ENCODE measurements at regions not wholly inside any gene's neighbourhood (a gene's known extent, or its start where the extent isn't known, plus 50 kb on each side); places are given as distances from the start of the nearest gene placed in this dataset.
"Not testable (repeated sequence)": the region's sequence is repeated elsewhere in the genome, so short reads cannot be mapped to it uniquely, and the experiment has no call there.

DNA sequence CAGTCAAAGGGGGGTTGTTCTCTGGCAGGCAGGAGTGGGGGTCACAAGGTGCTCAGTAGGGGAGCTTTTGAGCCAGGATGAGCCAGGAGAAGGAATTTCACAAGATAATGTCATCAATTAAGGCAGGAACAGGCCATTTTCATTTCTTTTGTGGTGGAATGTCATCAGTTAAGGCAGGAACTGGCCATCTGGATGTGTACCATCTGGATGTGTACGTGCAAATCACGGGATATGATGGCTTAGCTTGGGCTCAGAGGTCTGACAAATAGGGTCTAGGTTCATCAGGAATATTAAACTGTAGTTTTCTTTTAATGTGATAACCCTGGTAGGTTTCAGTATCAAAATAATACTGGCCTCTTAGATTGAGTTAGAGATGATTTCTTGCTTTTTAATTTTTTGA lies 752.4 kb upstream of the ANO3 start:
- Histone ChIP-seq H3K4me1 (ENCODE audit: control insufficient read depth, low read depth, low read length) (peaks cover 37% of the 10 kb centered on the region), H3K4me3 (ENCODE audit: low read length) (peak overlapping the region; percentile 24), H3K27ac (ENCODE audit: low read length) (peak overlapping the region; percentile 88), H3K9ac (ENCODE audit: low read length) (peak overlapping the region; percentile 10)
- not testable (repeated sequence) for H3K36me3 ChIP-seq (ENCODE audit: control insufficient read depth, low read depth, low read length); H3K27me3 ChIP-seq (ENCODE audit: control insufficient read depth, insufficient read depth, low read length); H3K9me3 ChIP-seq (ENCODE audit: control insufficient read depth, low read depth, low read length)

DNA sequence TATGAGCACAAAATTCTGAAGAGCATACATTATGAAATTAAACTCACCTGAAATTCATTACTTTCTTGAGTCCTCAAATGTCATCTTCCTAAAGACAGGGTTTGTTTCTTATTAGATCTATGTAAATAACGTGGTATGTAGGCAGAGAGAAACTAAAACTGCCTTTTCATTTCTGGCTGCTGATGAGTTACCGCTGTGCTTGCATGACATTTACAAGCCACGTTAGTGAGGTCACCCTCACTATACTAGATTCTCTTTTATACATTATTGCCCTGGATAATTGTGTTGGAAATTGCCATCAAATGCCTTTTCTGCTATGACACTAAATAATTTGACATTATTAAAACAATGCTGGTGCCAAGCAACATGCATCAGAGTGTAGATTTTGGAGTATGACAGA lies 748.3 kb upstream of the ANO3 start:
- Histone ChIP-seq H3K4me1 (ENCODE audit: control insufficient read depth, low read depth, low read length) (peaks cover 26% of the 10 kb centered on the region), H3K9me3 (ENCODE audit: control insufficient read depth, low read depth, low read length) (no peaks in the 10 kb centered on the region), H3K4me3 (ENCODE audit: low read length) (no peak overlapping the region), H3K36me3 (ENCODE audit: control insufficient read depth, low read depth, low read length) (no peaks in the 10 kb centered on the region), H3K27me3 (ENCODE audit: control insufficient read depth, insufficient read depth, low read length) (no peaks in the 10 kb centered on the region), H3K9ac (ENCODE audit: low read length) (no peak overlapping the region), H3K27ac (ENCODE audit: low read length) (no peak overlapping the region)

DNA sequence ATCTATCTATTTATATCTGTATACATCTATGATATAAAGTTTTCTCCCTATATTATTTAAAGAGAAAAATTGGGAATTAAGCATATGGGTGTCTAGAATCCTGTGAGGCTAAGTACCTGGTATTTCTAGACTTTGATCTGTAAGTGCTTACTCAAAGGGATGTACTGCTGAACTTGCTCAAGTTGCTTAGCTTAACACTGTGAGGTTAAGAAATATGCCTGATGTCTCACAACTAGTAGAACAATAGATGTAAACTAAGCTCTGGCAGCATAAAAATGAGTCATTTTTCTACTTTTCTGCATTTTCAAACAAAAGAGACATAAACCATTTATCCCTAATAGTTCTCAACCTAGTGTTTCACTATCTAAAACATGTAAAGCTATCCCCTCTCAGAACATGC lies 744.4 kb upstream of the ANO3 start:
- Histone ChIP-seq H3K36me3 (ENCODE audit: control insufficient read depth, low read depth, low read length) (no peaks in the 10 kb centered on the region), H3K4me1 (ENCODE audit: control insufficient read depth, low read depth, low read length) (peaks cover 3% of the 10 kb centered on the region), H3K27ac (ENCODE audit: low read length) (no peak overlapping the region), H3K4me3 (ENCODE audit: low read length) (no peak overlapping the region), H3K27me3 (ENCODE audit: control insufficient read depth, insufficient read depth, low read length) (no peaks in the 10 kb centered on the region), H3K9ac (ENCODE audit: low read length) (no peak overlapping the region), H3K9me3 (ENCODE audit: control insufficient read depth, low read depth, low read length) (no peaks in the 10 kb centered on the region)

DNA sequence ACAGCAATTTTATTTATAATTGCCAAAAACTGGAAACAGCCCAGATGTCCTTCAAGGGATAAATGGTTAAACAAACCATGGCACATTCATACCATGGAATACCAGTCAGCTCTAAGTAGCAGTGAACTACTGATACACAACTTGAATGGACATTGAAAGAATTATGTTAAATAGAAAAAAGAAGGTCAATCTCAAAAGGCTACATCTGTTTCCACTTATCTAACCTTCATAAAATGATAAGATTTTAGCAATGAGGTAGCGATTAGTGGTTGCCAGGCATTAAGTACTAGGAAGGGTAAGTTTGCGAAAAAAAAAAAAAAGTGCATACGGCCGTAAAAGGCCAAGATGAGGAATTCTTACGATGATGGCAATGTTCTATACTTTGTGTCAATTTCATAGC lies 738.7 kb upstream of the ANO3 start:
- H3K27ac ChIP-seq (ENCODE audit: low read length) = no peak overlapping the region
- H3K27me3 ChIP-seq (ENCODE audit: control insufficient read depth, insufficient read depth, low read length) = no peaks in the 10 kb centered on the region
- H3K9ac ChIP-seq (ENCODE audit: low read length) = no peak overlapping the region
- H3K4me1 ChIP-seq (ENCODE audit: control insufficient read depth, low read depth, low read length) = peaks cover 3% of the 10 kb centered on the region
- H3K9me3 ChIP-seq (ENCODE audit: control insufficient read depth, low read depth, low read length) = no peaks in the 10 kb centered on the region
- H3K4me3 ChIP-seq (ENCODE audit: low read length) = no peak overlapping the region
- no peaks in the 10 kb centered on the region for H3K36me3 ChIP-seq (ENCODE audit: control insufficient read depth, low read depth, low read length)

DNA sequence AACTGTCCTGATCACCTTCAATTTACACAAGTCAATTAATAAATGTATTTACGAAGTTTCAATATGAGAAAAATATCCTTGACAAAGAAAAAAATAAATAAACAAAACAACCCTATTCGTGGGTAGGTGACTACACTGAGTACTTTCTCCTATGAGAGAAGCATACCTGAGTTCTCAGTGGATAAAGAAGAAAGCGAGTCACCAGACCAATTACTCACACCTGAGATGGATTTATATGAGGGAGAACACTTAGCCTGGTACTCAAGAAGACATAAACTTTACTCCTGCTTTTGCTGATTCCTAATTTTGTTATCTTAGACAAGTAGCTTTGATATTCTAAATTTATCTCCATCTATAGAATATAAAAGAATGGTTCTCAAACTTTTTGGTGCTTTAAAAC lies 735.2 kb upstream of the ANO3 start:
- H3K9ac ChIP-seq (ENCODE audit: low read length) = no peak overlapping the region
- H3K9me3 ChIP-seq (ENCODE audit: control insufficient read depth, low read depth, low read length) = no peaks in the 10 kb centered on the region
- H3K4me3 ChIP-seq (ENCODE audit: low read length) = no peak overlapping the region
- no peak overlapping the region for H3K27ac ChIP-seq (ENCODE audit: low read length)
- no peaks in the 10 kb centered on the region for H3K4me1 ChIP-seq (ENCODE audit: control insufficient read depth, low read depth, low read length)
- no peaks in the 10 kb centered on the region for H3K27me3 ChIP-seq (ENCODE audit: control insufficient read depth, insufficient read depth, low read length)
- H3K36me3 ChIP-seq (ENCODE audit: control insufficient read depth, low read depth, low read length) = no peaks in the 10 kb centered on the region

DNA sequence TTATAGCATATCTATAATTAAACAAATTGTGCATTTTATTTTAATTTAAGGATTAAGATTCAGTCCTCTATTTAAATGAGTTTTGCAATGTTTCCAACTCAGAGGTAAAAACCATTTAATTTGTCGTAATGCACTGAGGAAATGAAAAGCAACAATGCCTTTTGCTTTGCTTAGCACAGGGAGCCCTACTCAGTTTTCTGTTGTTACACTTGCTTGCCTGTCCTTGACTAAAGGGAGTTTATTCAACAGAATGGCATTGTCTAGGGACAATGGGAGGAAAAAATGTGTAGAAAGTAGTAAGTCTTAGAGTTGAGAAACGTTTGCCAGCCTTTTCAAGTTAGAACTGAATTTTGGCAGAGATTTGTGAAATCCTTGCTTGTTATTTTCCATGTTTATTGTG lies 734.2 kb upstream of the ANO3 start:
- no peaks in the 10 kb centered on the region for H3K4me1 ChIP-seq (ENCODE audit: control insufficient read depth, low read depth, low read length)
- no peaks in the 10 kb centered on the region for H3K27me3 ChIP-seq (ENCODE audit: control insufficient read depth, insufficient read depth, low read length)
- no peak overlapping the region for H3K4me3 ChIP-seq (ENCODE audit: low read length)
- no peaks in the 10 kb centered on the region for H3K9me3 ChIP-seq (ENCODE audit: control insufficient read depth, low read depth, low read length)
- H3K27ac ChIP-seq (ENCODE audit: low read length) = no peak overlapping the region
- H3K36me3 ChIP-seq (ENCODE audit: control insufficient read depth, low read depth, low read length) = no peaks in the 10 kb centered on the region
- no peak overlapping the region for H3K9ac ChIP-seq (ENCODE audit: low read length)

DNA sequence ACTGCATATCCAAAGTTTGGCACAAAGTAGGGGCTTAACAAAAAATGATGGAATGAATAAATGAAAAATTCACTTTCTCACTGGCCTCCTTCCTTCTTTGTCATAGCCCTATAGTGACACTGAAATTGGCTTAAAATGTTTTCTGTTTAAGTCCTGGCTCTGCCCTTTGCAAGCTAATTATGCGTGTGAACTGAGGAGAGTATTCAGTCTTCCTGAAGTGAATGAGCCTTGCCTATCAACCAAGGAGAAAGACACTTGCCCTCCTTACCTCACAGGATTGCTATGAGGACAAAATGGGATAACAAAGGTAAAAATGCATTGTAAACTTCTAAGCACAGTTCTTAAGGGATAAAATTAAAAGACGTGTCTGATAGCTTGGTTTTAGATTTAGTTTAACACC lies 729.8 kb upstream of the ANO3 start:
- H3K4me3 ChIP-seq (ENCODE audit: low read length) = no peak overlapping the region
- H3K9ac ChIP-seq (ENCODE audit: low read length) = no peak overlapping the region
- no peaks in the 10 kb centered on the region for H3K36me3 ChIP-seq (ENCODE audit: control insufficient read depth, low read depth, low read length)
- H3K9me3 ChIP-seq (ENCODE audit: control insufficient read depth, low read depth, low read length) = no peaks in the 10 kb centered on the region
- H3K27ac ChIP-seq (ENCODE audit: low read length) = no peak overlapping the region
- H3K4me1 ChIP-seq (ENCODE audit: control insufficient read depth, low read depth, low read length) = no peaks in the 10 kb centered on the region
- no peaks in the 10 kb centered on the region for H3K27me3 ChIP-seq (ENCODE audit: control insufficient read depth, insufficient read depth, low read length)

DNA sequence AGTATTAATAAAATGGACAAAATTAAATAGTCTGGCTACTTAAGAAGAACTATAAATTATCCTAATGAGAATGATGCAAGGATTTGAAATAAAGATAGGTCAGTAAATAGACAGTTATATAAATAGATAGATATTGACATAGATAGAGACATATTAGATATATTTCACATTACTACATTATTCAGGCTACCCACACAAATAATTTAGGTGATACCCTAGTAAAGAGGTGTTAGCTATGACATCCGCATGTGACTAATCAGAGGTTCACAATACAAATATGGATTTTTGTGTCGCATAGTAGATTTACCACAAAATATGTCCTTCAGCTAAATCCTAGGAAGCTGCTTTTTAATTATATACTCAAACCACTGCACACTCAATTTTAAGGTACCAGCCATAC lies 729.0 kb upstream of the ANO3 start:
- Histone ChIP-seq H3K4me1 (ENCODE audit: control insufficient read depth, low read depth, low read length) (no peaks in the 10 kb centered on the region), H3K9ac (ENCODE audit: low read length) (no peak overlapping the region), H3K36me3 (ENCODE audit: control insufficient read depth, low read depth, low read length) (no peaks in the 10 kb centered on the region), H3K27ac (ENCODE audit: low read length) (no peak overlapping the region), H3K4me3 (ENCODE audit: low read length) (no peak overlapping the region), H3K9me3 (ENCODE audit: control insufficient read depth, low read depth, low read length) (no peaks in the 10 kb centered on the region), H3K27me3 (ENCODE audit: control insufficient read depth, insufficient read depth, low read length) (no peaks in the 10 kb centered on the region)

DNA sequence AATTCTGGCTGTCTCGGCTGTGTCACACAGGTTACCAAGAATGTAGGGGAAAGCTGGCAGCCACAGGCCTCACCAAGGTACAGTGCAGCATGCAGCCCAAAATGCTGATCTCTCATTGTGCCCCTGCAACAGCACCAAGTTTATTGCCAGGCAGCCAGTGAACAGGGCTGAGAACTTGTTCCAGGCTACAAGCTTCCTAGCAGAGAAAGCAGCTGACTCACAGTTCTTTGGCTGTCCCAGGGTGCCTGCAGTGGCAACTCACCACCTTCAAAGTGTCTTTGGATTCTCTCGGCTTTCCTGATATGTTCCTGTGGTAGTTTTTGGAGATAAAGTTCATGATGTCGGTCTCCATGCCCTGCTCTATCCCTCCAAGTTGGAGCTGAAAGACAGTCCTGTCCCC lies 719.1 kb upstream of the ANO3 start:
- H3K27me3 ChIP-seq (ENCODE audit: control insufficient read depth, insufficient read depth, low read length) = no peaks in the 10 kb centered on the region
- no peak overlapping the region for H3K27ac ChIP-seq (ENCODE audit: low read length)

DNA sequence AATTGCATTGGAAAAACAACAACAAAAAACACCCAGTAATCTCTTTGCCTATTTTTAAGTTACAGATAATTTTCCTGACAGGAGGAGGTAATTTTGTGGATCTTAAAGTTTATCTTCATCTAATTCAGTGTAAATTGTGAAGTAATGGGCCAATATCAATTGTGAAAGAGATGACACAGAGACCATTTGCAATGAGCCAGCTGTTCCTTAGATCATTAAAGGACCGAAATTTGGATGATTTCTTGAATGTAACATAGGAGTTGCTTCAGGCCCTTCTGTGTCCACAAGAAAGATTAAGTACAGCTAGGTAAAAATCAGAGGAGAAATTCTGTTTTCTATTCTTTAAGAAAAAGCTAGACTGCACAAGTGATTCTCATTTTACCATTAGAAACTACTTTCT lies 718.5 kb upstream of the ANO3 start:
- Histone ChIP-seq H3K4me1 (ENCODE audit: control insufficient read depth, low read depth, low read length) (peaks cover 7% of the 10 kb centered on the region), H3K4me3 (ENCODE audit: low read length) (no peak overlapping the region), H3K27ac (ENCODE audit: low read length) (no peak overlapping the region), H3K36me3 (ENCODE audit: control insufficient read depth, low read depth, low read length) (no peaks in the 10 kb centered on the region), H3K9me3 (ENCODE audit: control insufficient read depth, low read depth, low read length) (peaks cover 8% of the 10 kb centered on the region), H3K27me3 (ENCODE audit: control insufficient read depth, insufficient read depth, low read length) (no peaks in the 10 kb centered on the region), H3K9ac (ENCODE audit: low read length) (no peak overlapping the region)

More for the DNA sequence above, 719.1 kb upstream of the ANO3 start:
- H3K4me3 ChIP-seq (ENCODE audit: low read length) = no peak overlapping the region
- no peaks in the 10 kb centered on the region for H3K36me3 ChIP-seq (ENCODE audit: control insufficient read depth, low read depth, low read length)
- peaks cover 7% of the 10 kb centered on the region for H3K4me1 ChIP-seq (ENCODE audit: control insufficient read depth, low read depth, low read length)
- H3K9ac ChIP-seq (ENCODE audit: low read length) = no peak overlapping the region
- H3K9me3 ChIP-seq (ENCODE audit: control insufficient read depth, low read depth, low read length) = peaks cover 8% of the 10 kb centered on the region

DNA sequence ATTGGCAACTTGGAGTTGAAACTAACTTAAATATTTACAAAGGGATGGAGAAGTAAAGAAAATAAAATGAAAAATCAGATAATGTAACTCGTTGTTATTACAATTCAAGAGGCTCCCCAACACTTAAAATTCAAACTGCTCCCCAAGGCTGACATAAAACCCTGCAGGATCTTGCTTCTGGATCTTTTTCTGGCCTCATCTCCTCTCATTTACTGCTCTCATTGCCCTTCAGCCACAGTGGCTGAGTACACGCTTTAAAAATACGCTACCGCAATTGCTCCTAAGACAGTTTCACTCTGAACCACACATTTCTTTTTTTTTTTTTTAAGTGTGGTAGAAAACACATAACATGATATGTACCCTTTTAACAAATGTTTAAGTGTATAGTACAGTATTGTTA lies 718.1 kb upstream of the ANO3 start:
- H3K27ac ChIP-seq (ENCODE audit: low read length) = no peak overlapping the region
- no peaks in the 10 kb centered on the region for H3K27me3 ChIP-seq (ENCODE audit: control insufficient read depth, insufficient read depth, low read length)
- H3K9me3 ChIP-seq (ENCODE audit: control insufficient read depth, low read depth, low read length) = peaks cover 8% of the 10 kb centered on the region
- peaks cover 7% of the 10 kb centered on the region for H3K4me1 ChIP-seq (ENCODE audit: control insufficient read depth, low read depth, low read length)
- no peaks in the 10 kb centered on the region for H3K36me3 ChIP-seq (ENCODE audit: control insufficient read depth, low read depth, low read length)
- no peak overlapping the region for H3K9ac ChIP-seq (ENCODE audit: low read length)
- no peak overlapping the region for H3K4me3 ChIP-seq (ENCODE audit: low read length)

DNA sequence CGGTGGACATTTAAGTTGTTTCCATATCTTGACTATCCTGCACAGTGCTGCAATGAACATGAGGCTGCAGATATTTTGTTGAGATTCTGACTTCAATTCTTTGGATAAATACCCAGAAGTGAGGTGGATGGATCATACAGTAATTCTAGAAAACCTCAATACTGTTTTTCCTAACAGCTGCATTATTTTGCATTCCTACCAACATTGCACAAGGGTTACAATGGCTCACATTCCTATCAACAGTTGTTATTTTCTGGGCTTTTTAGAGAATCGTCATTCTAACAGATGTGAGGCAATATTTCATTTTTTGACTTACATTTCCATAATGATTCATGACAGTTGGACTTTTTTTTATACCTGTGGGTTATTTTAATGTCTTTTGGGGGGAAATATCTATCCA lies 716.9 kb upstream of the ANO3 start:
- Histone ChIP-seq H3K9ac (ENCODE audit: low read length) (no peak overlapping the region), H3K27me3 (ENCODE audit: control insufficient read depth, insufficient read depth, low read length) (no peaks in the 10 kb centered on the region), H3K9me3 (ENCODE audit: control insufficient read depth, low read depth, low read length) (peaks cover 8% of the 10 kb centered on the region), H3K4me1 (ENCODE audit: control insufficient read depth, low read depth, low read length) (peaks cover 7% of the 10 kb centered on the region), H3K36me3 (ENCODE audit: control insufficient read depth, low read depth, low read length) (no peaks in the 10 kb centered on the region), H3K4me3 (ENCODE audit: low read length) (no peak overlapping the region), H3K27ac (ENCODE audit: low read length) (no peak overlapping the region)

Data from iPS-18a (cell line).